Psoas muscle (tissue), 7 donors: ENCODE measurements at regions not wholly inside any gene's neighbourhood (a gene's known extent, or its start where the extent isn't known, plus 50 kb on each side); places are given as distances from the start of the nearest gene placed in this dataset.

Experiments
- ATAC-seq, 4 donors: fragments of 200-7000 bp; cut with Tn5 transposase; one replicate each; pipeline ENCODE4 v1.9.1; 2020; ENCODE audit warnings: moderate library complexity in 3 of 4, mild to moderate bottlenecking in 2 of 4
- DNase-seq, 2 donors: peaks; one replicate each; pipeline ENCODE4 v3.0.0-alpha.2; 2020
- H3K27ac ChIP-seq: fragments of 200-600 bp; one replicate; pipeline ENCODE4 v1.8.0; 2022
- H3K27me3 ChIP-seq, 3 donors: fragments of 200-600 bp in 1 of 3; one replicate each; pipeline versions ENCODE4 v1.6.1 to v1.8.0; 2013 to 2022; ENCODE audit warnings: low read length in 2 of 3, mild to moderate bottlenecking in 2 of 3, moderate library complexity in 1 of 3; ENCODE audit not compliant: insufficient read depth in 3 of 3
- H3K36me3 ChIP-seq, 2 donors: fragments of 200-600 bp in 1 of 2; one replicate each; pipeline versions ENCODE4 v1.6.1 to v1.8.0; 2013 to 2022; ENCODE audit warnings: low read depth in 1 of 2, mild to moderate bottlenecking in 1 of 2, moderate library complexity in 1 of 2; ENCODE audit not compliant: insufficient read depth in 1 of 2
- H3K4me1 ChIP-seq: fragments of 200-600 bp; one replicate; pipeline ENCODE4 v1.8.0; 2022
- H3K4me3 ChIP-seq: fragments of 200-600 bp; one replicate; pipeline ENCODE4 v1.8.0; 2022; ENCODE audit warnings: mild to moderate bottlenecking
- H3K9me3 ChIP-seq: fragments of 200-600 bp; one replicate; pipeline ENCODE4 v1.8.0; 2022
- CTCF ChIP-seq: fragments of 200-600 bp; IDR thresholded peaks from one replicate; pipeline ENCODE4 v1.8.0; 2022; ENCODE audit warnings: antibody characterized with exemption
- WGBS, 3 donors: extraction: QIAGEN DNeasy Blood & Tissue Kit; methylation state at CpG; one replicate each; pipeline versions ENCODE4 v1.1.6 to v1.1.7; 2013; 5-methylcytosine and 5-hydroxymethylcytosine counted together
- intact Hi-C, 2 donors: fragments of 100-400 bp; cut with DNase I; formaldehyde crosslinking; loops; one replicate each; pipeline versions ENCODE4 v1.11.0 to v1.14.2; 2022
- donor health status: healthy with polysubstance abuse.
- donor health status: DM: no; HTN: no; CAD: no; lungs with moderate emphysema.
- donor health status: Bipolar disorder and iron deficiency.
- donor health status: healthy.
- donor health status: DM: yes; HTN: yes; CAD: no.
- donor health status: DM: no; HTN: no; CAD: no.
- donor health status: DM: yes; HTN: yes; CAD: no.

- DNase-seq (no peak), ATAC-seq (no peak)
- Histone ChIP-seq H3K27ac (no peak overlapping the region), H3K27me3 (no peaks in the 10 kb centered on the region), H3K4me3 (no peak overlapping the region), H3K9me3 (no peaks in the 10 kb centered on the region), H3K36me3 (no peaks in the 10 kb centered on the region), H3K4me1 (no peaks in the 10 kb centered on the region)
- TF ChIP-seq CTCF, result no peak
- intact Hi-C loops, result no loop called here
Measured at GRCh38 chr1:218081358-218081757, 203.7 kb upstream of the RRP15 start.

GRCh38 chr1:218090459-218090858, 194.6 kb upstream of the RRP15 start:
- H3K27ac ChIP-seq, result no peak overlapping the region
- no peaks in the 10 kb centered on the region for H3K4me1 ChIP-seq
- ATAC-seq (no peak), DNase-seq (no peak)
- intact Hi-C loops, result no loop called here
- H3K36me3 ChIP-seq, result no peaks in the 10 kb centered on the region
- H3K27me3 ChIP-seq, result peaks cover 0 to 3% (median 0%) of the 10 kb centered on the region in 3 donors
- H3K4me3 ChIP-seq, result no peak overlapping the region
- no peaks in the 10 kb centered on the region for H3K9me3 ChIP-seq
- 54 to 84% (median 60%) methylated on average over 1 of the region's 1 CpG for WGBS, 3 donors
- TF ChIP-seq CTCF, result no peak

- no peak for ATAC-seq
Measured at GRCh38 chr1:218101409-218101808, 183.7 kb upstream of the RRP15 start.

GRCh38 chr1:218108034-218108433, 177.1 kb upstream of the RRP15 start:
- H3K4me3 ChIP-seq, result no peak overlapping the region
- ATAC-seq (no peak), DNase-seq (no peak)
- 80 to 83% (median 82%) methylated on average over 3 of the region's 3 CpGs for WGBS, 3 donors
- intact Hi-C loops, result no loop called here
- no peaks in the 10 kb centered on the region for H3K27me3 ChIP-seq
- no peak for TF ChIP-seq CTCF
- no peaks in the 10 kb centered on the region for H3K4me1 ChIP-seq
- no peak overlapping the region for H3K27ac ChIP-seq
- no peaks in the 10 kb centered on the region for H3K9me3 ChIP-seq
- H3K36me3 ChIP-seq, result no peaks in the 10 kb centered on the region

More at GRCh38 chr1:218101409-218101808, 183.7 kb upstream of the RRP15 start:
- intact Hi-C loops, result no loop called here
- no peak for TF ChIP-seq CTCF
- Histone ChIP-seq H3K4me3 (no peak overlapping the region), H3K36me3 (no peaks in the 10 kb centered on the region), H3K9me3 (no peaks in the 10 kb centered on the region), H3K4me1 (no peaks in the 10 kb centered on the region), H3K27me3 (no peaks in the 10 kb centered on the region), H3K27ac (no peak overlapping the region)
- no peak for DNase-seq
- 23 to 36% (median 26%) methylated on average over 2 of the region's 2 CpGs for WGBS, 3 donors

- no peak for TF ChIP-seq CTCF
- no peaks in the 10 kb centered on the region for H3K27me3 ChIP-seq
- DNase-seq, result no peak
- no peak for ATAC-seq
- H3K4me1 ChIP-seq, result no peaks in the 10 kb centered on the region
- no peak overlapping the region for H3K4me3 ChIP-seq
- intact Hi-C loops, result no loop called here
- no peaks in the 10 kb centered on the region for H3K9me3 ChIP-seq
- no peaks in the 10 kb centered on the region for H3K36me3 ChIP-seq
- 27 to 45% (median 36%) methylated on average over 1 of the region's 1 CpG for WGBS, 3 donors
- H3K27ac ChIP-seq, result no peak overlapping the region
Measured at GRCh38 chr1:218112862-218113261, 172.2 kb upstream of the RRP15 start.
